Muscle of back (tissue), 3 donors: ENCODE measurements at regions not wholly inside any gene's neighbourhood (a gene's known extent, or its start where the extent isn't known, plus 50 kb on each side); places are given as distances from the start of the nearest gene placed in this dataset.
"Not testable (repeated sequence)": the region's sequence is repeated elsewhere in the genome, so short reads cannot be mapped to it uniquely, and the experiment has no call there.

Experiments
- DNase-seq, 3 donors: peaks; one replicate each; pipeline versions ENCODE4 v3.0.0 to v3.0.0-alpha.2; 2013

- DNase-seq, result peak; percentile 22 to 39 (median 28)
These were observed 240.1 kb upstream of the OR4E1 start for GRCh38 chr14:21913759-21914158.

- no peak for DNase-seq
These were observed 238.7 kb upstream of the OR4E1 start for GRCh38 chr14:21912367-21912766.

- no peak for DNase-seq
These were observed 238.3 kb upstream of the OR4E1 start for GRCh38 chr14:21911877-21912276.

- DNase-seq, result no peak
These were observed 236.6 kb upstream of the OR4E1 start for GRCh38 chr14:21910260-21910659.

- no peak for DNase-seq
These were observed 229.1 kb upstream of the OR4E1 start for GRCh38 chr14:21902561-21903181.

- DNase-seq, result not testable (repeated sequence)
These were observed 221.2 kb upstream of the OR4E1 start for GRCh38 chr14:21894898-21895194.

- no peak for DNase-seq
These were observed 220.6 kb upstream of the OR4E1 start for GRCh38 chr14:21894003-21894897.

- no peak for DNase-seq
These were observed 218.3 kb upstream of the OR4E1 start for GRCh38 chr14:21891921-21892320.

GRCh38 chr14:21884995-21885394 lies 211.4 kb upstream of the OR4E1 start:
- no peak for DNase-seq

- no peak for DNase-seq
These were observed 208.6 kb upstream of the OR4E1 start for GRCh38 chr14:21882226-21882625.

- DNase-seq, result no peak
These were observed 207.3 kb upstream of the OR4E1 start for GRCh38 chr14:21880918-21881317.

GRCh38 chr14:21875791-21876190 lies 202.2 kb upstream of the OR4E1 start:
- DNase-seq, result no peak

- DNase-seq, result no peak
These were observed 201.3 kb upstream of the OR4E1 start for GRCh38 chr14:21874946-21875345.

- no peak for DNase-seq
These were observed 200.5 kb upstream of the OR4E1 start for GRCh38 chr14:21874167-21874566.

GRCh38 chr14:21868442-21869046 lies 194.9 kb upstream of the OR4E1 start:
- DNase-seq, result peak; percentile 2 to 36 (median 9)

GRCh38 chr14:21867541-21867940 lies 193.9 kb upstream of the OR4E1 start:
- DNase-seq, result peak in 1 of 3 donors; percentile 8

GRCh38 chr14:21866479-21866878 lies 192.9 kb upstream of the OR4E1 start:
- DNase-seq, result no peak

- DNase-seq, result no peak
These were observed 189.7 kb upstream of the OR4E1 start for GRCh38 chr14:21863289-21863688.

- no peak for DNase-seq
These were observed 187.5 kb upstream of the OR4E1 start for GRCh38 chr14:21861153-21861552.

- DNase-seq, result no peak
These were observed 186.6 kb upstream of the OR4E1 start for GRCh38 chr14:21860172-21860571.

GRCh38 chr14:21852775-21853174 lies 179.2 kb upstream of the OR4E1 start:
- DNase-seq, result no peak

GRCh38 chr14:21852061-21852664 lies 178.5 kb upstream of the OR4E1 start:
- DNase-seq, result peak; percentile 2 to 11 (median 6)

GRCh38 chr14:21846902-21847301 lies 173.3 kb upstream of the OR4E1 start:
- not testable (repeated sequence) for DNase-seq
